PC-3 (cell line): ENCODE measurements at regions not wholly inside any gene's neighbourhood (a gene's known extent, or its start where the extent isn't known, plus 50 kb on each side); places are given as distances from the start of the nearest gene placed in this dataset.

Experiments used
- CTCF ChIP-seq: fragments of 300-600 bp; sonication (generic); conservative IDR thresholded peaks from 2 replicates; pipeline ENCODE4 v1.5.1; 2017; ENCODE audit warnings: antibody characterized with exemption, low read depth, mild to moderate bottlenecking, low read length
- EZH2 ChIP-seq: fragments of 300-600 bp; sonication (generic); IDR thresholded peaks from one replicate; pipeline ENCODE4 v1.6.1; 2017; ENCODE audit warnings: antibody characterized with exemption, mild to moderate bottlenecking, low read length; ENCODE audit not compliant: unreplicated experiment
- EZH2phosphoT487 ChIP-seq: fragments of 300-600 bp; sonication (generic); IDR thresholded peaks from 2 replicates; pipeline ENCODE4 v1.6.1; 2018; ENCODE audit warnings: mild to moderate bottlenecking, antibody characterized with exemption, low read length, borderline replicate concordance

GRCh38 chr14:49947506-49947905 is 54.6 kb downstream of the ARF6 start:
- TF ChIP-seq CTCF (no peak), EZH2phosphoT487 (no peak), EZH2 (no peak)
